ENCODE measurements at regions not wholly inside any gene's neighbourhood (a gene's known extent, or its start where the extent isn't known, plus 50 kb on each side); places are given as distances from the start of the nearest gene placed in this dataset.

DNA sequence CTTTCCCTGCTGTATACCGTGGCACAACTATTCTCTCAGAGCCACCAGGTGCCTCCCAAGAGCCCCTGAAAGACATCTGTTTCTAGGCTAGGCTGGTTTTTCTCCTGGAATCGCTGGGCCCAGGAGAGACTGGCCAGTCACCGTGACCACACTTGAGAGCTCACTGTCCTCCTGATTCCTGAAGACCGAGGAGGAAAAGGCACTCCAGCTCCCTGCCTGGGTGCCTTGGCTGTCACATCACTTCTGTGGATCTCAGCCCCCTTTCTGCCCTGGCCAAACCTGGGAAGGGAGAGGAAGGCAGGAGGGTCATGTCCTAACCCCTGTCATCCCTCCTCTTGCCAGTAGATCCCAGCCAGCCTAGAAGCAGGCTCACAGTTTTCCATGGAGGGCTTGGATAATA, 54.7 kb upstream of the LAS1L start:
- Histone ChIP-seq H3K27me3 (ENCODE audit: control insufficient read depth in 3 of 3, insufficient read depth in 3 of 3, low read length in 2 of 3) (no peaks in the 10 kb centered on the region), H3K36me3 (ENCODE audit: control insufficient read depth in 4 of 4, insufficient read depth in 4 of 4, low read length in 4 of 4) (no peaks in the 10 kb centered on the region), H3K4me3 (peak overlapping the region; percentile 12), H3K9me3 (ENCODE audit: control insufficient read depth in 4 of 4, insufficient read depth in 3 of 4, low read length in 3 of 4) (peaks cover 0 to 3% (median 0%) of the 10 kb centered on the region in 4 donors), H3K9ac (ENCODE audit: insufficient read depth in 1 of 2, low read length in 2 of 2) (no peak overlapping the region), H3K27ac (ENCODE audit: low read depth in 1 of 2, low read length in 1 of 2) (peak overlapping the region in 1 of 2 donors; percentile 49), H3K4me1 (ENCODE audit: control insufficient read depth in 5 of 5, insufficient read depth in 5 of 5, low read length in 5 of 5) (peaks cover 0 to 37% (median 7%) of the 10 kb centered on the region in 5 donors)
- ATAC-seq (ENCODE audit: insufficient read depth, low FRiP score), result no peak
- TF ChIP-seq, protein P1, sequence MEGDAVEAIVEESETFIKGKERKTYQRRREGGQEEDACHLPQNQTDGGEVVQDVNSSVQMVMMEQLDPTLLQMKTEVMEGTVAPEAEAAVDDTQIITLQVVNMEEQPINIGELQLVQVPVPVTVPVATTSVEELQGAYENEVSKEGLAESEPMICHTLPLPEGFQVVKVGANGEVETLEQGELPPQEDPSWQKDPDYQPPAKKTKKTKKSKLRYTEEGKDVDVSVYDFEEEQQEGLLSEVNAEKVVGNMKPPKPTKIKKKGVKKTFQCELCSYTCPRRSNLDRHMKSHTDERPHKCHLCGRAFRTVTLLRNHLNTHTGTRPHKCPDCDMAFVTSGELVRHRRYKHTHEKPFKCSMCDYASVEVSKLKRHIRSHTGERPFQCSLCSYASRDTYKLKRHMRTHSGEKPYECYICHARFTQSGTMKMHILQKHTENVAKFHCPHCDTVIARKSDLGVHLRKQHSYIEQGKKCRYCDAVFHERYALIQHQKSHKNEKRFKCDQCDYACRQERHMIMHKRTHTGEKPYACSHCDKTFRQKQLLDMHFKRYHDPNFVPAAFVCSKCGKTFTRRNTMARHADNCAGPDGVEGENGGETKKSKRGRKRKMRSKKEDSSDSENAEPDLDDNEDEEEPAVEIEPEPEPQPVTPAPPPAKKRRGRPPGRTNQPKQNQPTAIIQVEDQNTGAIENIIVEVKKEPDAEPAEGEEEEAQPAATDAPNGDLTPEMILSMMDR (IDR thresholded peaks at IDR 0.05; ENCODE audit: control extremely low read depth, extremely low read depth), result no peak
- 57 to 58% methylated on average over 4 of the region's 4 CpGs for WGBS, 2 donors
- no peak for DNase-seq

- WGBS, 2 donors, result 36 to 72% methylated on average over 1 of the region's 1 CpG
- peaks cover 0 to 3% (median 0%) of the 10 kb centered on the region in 4 donors for H3K9me3 ChIP-seq (ENCODE audit: control insufficient read depth in 4 of 4, insufficient read depth in 3 of 4, low read length in 3 of 4)
- H3K36me3 ChIP-seq (ENCODE audit: control insufficient read depth in 4 of 4, insufficient read depth in 4 of 4, low read length in 4 of 4), result no peaks in the 10 kb centered on the region
- peak overlapping the region in 1 of 2 donors; percentile 71 for H3K9ac ChIP-seq (ENCODE audit: insufficient read depth in 1 of 2, low read length in 2 of 2)
- peaks cover 0 to 37% (median 7%) of the 10 kb centered on the region in 5 donors for H3K4me1 ChIP-seq (ENCODE audit: control insufficient read depth in 5 of 5, insufficient read depth in 5 of 5, low read length in 5 of 5)
- TF ChIP-seq, protein P1 (IDR thresholded peaks at IDR 0.05; ENCODE audit: control extremely low read depth, extremely low read depth), result no peak
- no peak for DNase-seq
- no peaks in the 10 kb centered on the region for H3K27me3 ChIP-seq (ENCODE audit: control insufficient read depth in 3 of 3, insufficient read depth in 3 of 3, low read length in 2 of 3)
- peak overlapping the region in 1 of 2 donors; percentile 44 for H3K27ac ChIP-seq (ENCODE audit: low read depth in 1 of 2, low read length in 1 of 2)
- ATAC-seq (ENCODE audit: insufficient read depth, low FRiP score), result no peak
- H3K4me3 ChIP-seq, result no peak overlapping the region
Measured at GRCh38 chrX:65588795-65589194, 54.2 kb upstream of the LAS1L start.

DNA sequence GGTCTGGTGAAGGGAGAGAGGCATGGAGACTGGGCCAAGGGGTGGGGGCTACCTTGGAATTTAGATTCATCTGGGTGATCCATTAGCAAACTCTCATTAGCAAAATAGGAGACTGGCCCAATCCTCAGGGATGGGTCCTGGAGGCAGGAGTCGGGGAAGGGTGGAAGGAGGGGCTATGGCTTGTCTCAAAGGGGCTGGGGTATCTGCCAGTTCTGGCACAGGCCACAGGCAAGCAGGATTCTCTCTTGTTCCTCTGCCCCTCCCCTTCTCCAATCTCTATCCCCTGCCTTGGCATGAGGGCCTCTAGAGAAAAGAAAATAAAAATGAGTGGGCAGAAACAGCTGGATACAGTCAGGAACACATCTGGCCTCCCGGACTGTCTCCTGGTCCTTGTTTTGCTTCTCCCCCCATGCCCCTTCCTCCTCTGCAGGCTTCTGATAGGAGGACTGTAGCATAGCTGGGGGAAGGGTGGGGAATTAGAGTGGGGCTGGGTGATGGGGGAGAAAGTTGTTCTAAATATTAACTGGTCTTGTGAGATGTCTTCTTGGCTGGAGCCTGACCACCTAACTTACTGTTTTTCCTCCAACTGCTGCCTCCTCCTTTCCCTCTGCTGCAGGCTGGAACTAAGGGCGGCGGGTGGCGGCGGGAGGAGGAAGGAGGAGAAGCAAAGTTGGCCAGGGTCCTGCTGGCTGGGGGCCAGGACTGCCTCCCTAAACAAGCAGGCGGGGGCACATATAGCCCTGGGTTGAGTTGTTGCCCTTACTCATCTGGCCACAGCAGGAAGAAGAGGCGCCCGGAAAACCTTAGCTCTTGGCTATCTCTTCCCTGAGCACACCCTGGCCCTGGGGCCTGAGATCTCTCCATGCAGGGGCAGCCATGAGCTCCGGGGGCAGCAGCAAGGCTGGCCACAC, 53.3 kb upstream of the LAS1L start:
- H3K4me3 ChIP-seq, result no peak overlapping the region
- WGBS, 2 donors, result 16 to 24% methylated on average over 4 to 10 of the region's 10 CpGs
- peak; percentile 93 to 96 (median 95) for DNase-seq
- peak overlapping the region in 1 of 2 donors; percentile 71 for H3K9ac ChIP-seq (ENCODE audit: insufficient read depth in 1 of 2, low read length in 2 of 2)
- ATAC-seq (ENCODE audit: insufficient read depth, low FRiP score), result peak; percentile 48
- H3K4me1 ChIP-seq (ENCODE audit: control insufficient read depth in 5 of 5, insufficient read depth in 5 of 5, low read length in 5 of 5), result peaks cover 0 to 40% (median 7%) of the 10 kb centered on the region in 5 donors
- H3K27ac ChIP-seq (ENCODE audit: low read depth in 1 of 2, low read length in 1 of 2), result peak overlapping the region in 1 of 2 donors; percentile 44
- no peaks in the 10 kb centered on the region for H3K27me3 ChIP-seq (ENCODE audit: control insufficient read depth in 3 of 3, insufficient read depth in 3 of 3, low read length in 2 of 3)
- peaks cover 0 to 3% (median 0%) of the 10 kb centered on the region in 4 donors for H3K9me3 ChIP-seq (ENCODE audit: control insufficient read depth in 4 of 4, insufficient read depth in 3 of 4, low read length in 3 of 4)
- TF ChIP-seq, protein P1 (IDR thresholded peaks at IDR 0.05; ENCODE audit: control extremely low read depth, extremely low read depth), result no peak
- no peaks in the 10 kb centered on the region for H3K36me3 ChIP-seq (ENCODE audit: control insufficient read depth in 4 of 4, insufficient read depth in 4 of 4, low read length in 4 of 4)
